ENCODE measurements at regions not wholly inside any gene's neighbourhood (a gene's known extent, or its start where the extent isn't known, plus 50 kb on each side); places are given as distances from the start of the nearest gene placed in this dataset.
A peak's percentile ranks its signal among the peaks of the same experiment; 100 is the strongest.
"Not testable (repeated sequence)": the region's sequence is repeated elsewhere in the genome, so short reads cannot be mapped to it uniquely, and the experiment has no call there.

GRCh38 chr2:131801210-131801744 lies 273.6 kb downstream of the CCDC74A start:
- DNase-seq, result no peak
- Histone ChIP-seq H3K4me3 (peak overlapping the region; percentile 58), H3K27me3 (ENCODE audit: low read depth) (peaks cover 31% of the 10 kb centered on the region), H3K9me3 (replicated peaks) (no peaks in the 10 kb centered on the region), H3K27ac (replicated peaks) (no peak overlapping the region), H3K4me1 (peaks cover 13% of the 10 kb centered on the region), H3K36me3 (no peaks in the 10 kb centered on the region)
- intact Hi-C loops (cut with micrococcal nuclease), result no loop called here
- TF ChIP-seq, protein P1, sequence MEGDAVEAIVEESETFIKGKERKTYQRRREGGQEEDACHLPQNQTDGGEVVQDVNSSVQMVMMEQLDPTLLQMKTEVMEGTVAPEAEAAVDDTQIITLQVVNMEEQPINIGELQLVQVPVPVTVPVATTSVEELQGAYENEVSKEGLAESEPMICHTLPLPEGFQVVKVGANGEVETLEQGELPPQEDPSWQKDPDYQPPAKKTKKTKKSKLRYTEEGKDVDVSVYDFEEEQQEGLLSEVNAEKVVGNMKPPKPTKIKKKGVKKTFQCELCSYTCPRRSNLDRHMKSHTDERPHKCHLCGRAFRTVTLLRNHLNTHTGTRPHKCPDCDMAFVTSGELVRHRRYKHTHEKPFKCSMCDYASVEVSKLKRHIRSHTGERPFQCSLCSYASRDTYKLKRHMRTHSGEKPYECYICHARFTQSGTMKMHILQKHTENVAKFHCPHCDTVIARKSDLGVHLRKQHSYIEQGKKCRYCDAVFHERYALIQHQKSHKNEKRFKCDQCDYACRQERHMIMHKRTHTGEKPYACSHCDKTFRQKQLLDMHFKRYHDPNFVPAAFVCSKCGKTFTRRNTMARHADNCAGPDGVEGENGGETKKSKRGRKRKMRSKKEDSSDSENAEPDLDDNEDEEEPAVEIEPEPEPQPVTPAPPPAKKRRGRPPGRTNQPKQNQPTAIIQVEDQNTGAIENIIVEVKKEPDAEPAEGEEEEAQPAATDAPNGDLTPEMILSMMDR (IDR thresholded peaks at IDR 0.05; ENCODE audit: borderline replicate concordance), result no peak

DNA sequence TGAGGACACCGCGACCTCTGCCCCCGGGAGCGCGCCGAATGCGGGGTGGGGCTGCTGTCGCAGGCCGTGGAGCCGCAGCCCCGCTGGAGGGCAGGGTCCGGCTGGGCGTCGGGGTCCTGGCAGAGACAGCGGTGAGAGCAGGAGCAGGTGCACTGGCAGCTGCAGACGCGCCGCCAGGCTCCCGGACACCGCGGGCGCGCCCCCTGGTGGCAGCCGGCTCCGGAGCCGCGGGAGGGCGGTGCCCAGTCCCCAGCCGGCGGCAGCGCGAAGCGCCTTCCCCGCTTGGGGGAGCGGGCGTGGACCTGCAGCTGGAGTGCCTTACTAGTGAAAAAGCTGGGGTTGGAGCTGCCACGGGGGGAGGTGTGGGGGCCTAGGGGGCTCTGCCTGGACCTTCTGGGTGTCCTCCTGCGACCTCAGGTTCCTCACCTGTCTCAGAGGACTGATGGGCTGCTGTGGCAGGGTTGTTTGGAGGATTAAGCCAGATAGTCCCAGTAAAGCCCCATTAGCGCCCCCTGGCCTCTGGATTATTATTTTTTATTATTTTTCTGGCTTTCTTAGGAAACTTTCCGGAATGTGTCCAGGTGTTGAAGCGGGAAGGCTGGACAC lies 274.2 kb downstream of the CCDC74A start:
- intact Hi-C loops (cut with micrococcal nuclease); H3K9me3 ChIP-seq (replicated peaks); H3K36me3 ChIP-seq; H3K27ac ChIP-seq (replicated peaks): not testable (repeated sequence)
- TF ChIP-seq, protein P1 (IDR thresholded peaks at IDR 0.05; ENCODE audit: borderline replicate concordance), result peak; percentile 77
- Histone ChIP-seq H3K27me3 (ENCODE audit: low read depth) (peaks cover 35% of the 10 kb centered on the region), H3K4me3 (peak overlapping the region; percentile 58), H3K4me1 (peaks cover 13% of the 10 kb centered on the region)
- peak; percentile 60 for DNase-seq

- intact Hi-C loops (cut with micrococcal nuclease); H3K36me3 ChIP-seq; H3K27ac ChIP-seq (replicated peaks); H3K9me3 ChIP-seq (replicated peaks): not testable (repeated sequence)
- H3K4me3 ChIP-seq, result peak overlapping the region; percentile 58
- peaks cover 39% of the 10 kb centered on the region for H3K27me3 ChIP-seq (ENCODE audit: low read depth)
- H3K4me1 ChIP-seq, result peaks cover 13% of the 10 kb centered on the region
- DNase-seq, result peak; percentile 30
These were observed 274.7 kb downstream of the CCDC74A start for GRCh38 chr2:131802351-131802836.

- H3K9me3 ChIP-seq (replicated peaks); H3K36me3 ChIP-seq; DNase-seq; H3K4me3 ChIP-seq; H3K27ac ChIP-seq (replicated peaks); intact Hi-C loops (cut with micrococcal nuclease): not testable (repeated sequence)
- Histone ChIP-seq H3K27me3 (ENCODE audit: low read depth) (peaks cover 43% of the 10 kb centered on the region), H3K4me1 (peaks cover 13% of the 10 kb centered on the region)
These were observed 275.5 kb downstream of the CCDC74A start for GRCh38 chr2:131803237-131803636.

DNA sequence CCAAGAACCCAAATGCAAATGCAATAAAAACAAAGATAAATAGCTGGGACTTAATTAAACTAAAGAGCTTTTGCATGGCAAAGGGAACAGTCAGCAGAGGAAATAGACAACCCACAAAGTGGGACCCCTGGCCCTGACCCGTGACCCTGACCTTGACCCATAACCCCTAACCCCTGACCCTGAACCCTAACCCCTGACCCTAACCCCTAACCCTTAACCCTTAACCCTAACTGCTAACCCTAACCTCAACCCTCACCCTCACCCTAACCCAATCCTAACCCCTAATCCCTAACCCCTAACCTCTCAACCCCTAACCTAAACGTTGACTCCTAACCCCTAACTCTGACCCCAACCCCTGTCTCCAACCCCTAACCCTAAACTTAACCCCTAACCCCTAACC lies 284.9 kb downstream of the CCDC74A start:
- H3K4me3 ChIP-seq; DNase-seq; H3K4me1 ChIP-seq; H3K9me3 ChIP-seq (replicated peaks); H3K36me3 ChIP-seq; intact Hi-C loops (cut with micrococcal nuclease); H3K27me3 ChIP-seq (ENCODE audit: low read depth); H3K27ac ChIP-seq (replicated peaks): not testable (repeated sequence)

- H3K36me3 ChIP-seq; H3K4me3 ChIP-seq; H3K27ac ChIP-seq (replicated peaks); DNase-seq; H3K9me3 ChIP-seq (replicated peaks); H3K4me1 ChIP-seq; intact Hi-C loops (cut with micrococcal nuclease); H3K27me3 ChIP-seq (ENCODE audit: low read depth): not testable (repeated sequence)
These were observed 285.7 kb downstream of the CCDC74A start for GRCh38 chr2:131813378-131813777.

DNA sequence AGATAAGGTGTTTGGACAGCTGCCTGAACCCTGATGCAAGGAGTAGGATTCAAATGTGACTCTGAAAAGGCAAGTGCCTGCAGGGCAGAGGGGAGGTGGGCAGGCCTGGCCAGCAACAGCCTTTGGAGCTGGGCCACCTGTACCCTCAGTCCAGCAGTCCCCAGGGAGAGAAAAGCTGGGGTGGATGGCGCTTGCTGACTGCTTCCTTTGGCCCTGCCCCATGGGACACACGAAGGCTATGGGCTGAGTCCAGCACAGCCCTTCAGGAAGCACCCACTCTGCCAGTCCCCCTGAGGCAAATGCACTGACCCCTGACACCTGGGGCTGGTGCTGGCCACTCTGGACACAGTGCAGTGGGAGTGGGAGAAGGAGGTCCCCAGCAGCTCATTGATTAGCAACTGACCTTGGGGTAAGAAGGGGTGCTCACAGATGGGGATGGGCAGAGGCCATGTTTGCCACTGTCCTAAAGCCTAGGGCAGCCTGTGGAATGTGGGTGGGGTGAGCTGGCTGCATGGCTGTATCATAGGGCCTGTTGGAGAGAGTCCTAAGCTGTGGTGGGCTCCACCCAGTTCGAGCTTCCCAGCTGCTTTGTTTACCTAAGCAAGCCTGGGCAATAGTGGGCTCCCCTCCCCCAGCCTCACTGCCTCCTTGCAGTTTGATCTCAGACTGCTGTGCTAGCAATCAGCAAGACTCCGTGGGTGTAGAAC lies 290.7 kb downstream of the CCDC74A start:
- H3K4me3 ChIP-seq; intact Hi-C loops (cut with micrococcal nuclease); H3K4me1 ChIP-seq; H3K36me3 ChIP-seq; H3K27me3 ChIP-seq (ENCODE audit: low read depth); H3K9me3 ChIP-seq (replicated peaks); DNase-seq; H3K27ac ChIP-seq (replicated peaks): not testable (repeated sequence)

- H3K27ac ChIP-seq (replicated peaks); H3K27me3 ChIP-seq (ENCODE audit: low read depth); H3K4me3 ChIP-seq; H3K36me3 ChIP-seq; H3K9me3 ChIP-seq (replicated peaks); H3K4me1 ChIP-seq; DNase-seq; intact Hi-C loops (cut with micrococcal nuclease): not testable (repeated sequence)
These were observed 294.6 kb downstream of the CCDC74A start for GRCh38 chr2:131822237-131822721.

- H3K27ac ChIP-seq (replicated peaks); H3K36me3 ChIP-seq; H3K4me1 ChIP-seq; H3K27me3 ChIP-seq (ENCODE audit: low read depth); H3K4me3 ChIP-seq; DNase-seq; H3K9me3 ChIP-seq (replicated peaks); intact Hi-C loops (cut with micrococcal nuclease): not testable (repeated sequence)
These were observed 295.4 kb downstream of the CCDC74A start for GRCh38 chr2:131823058-131823457.

- H3K4me3 ChIP-seq; H3K27me3 ChIP-seq (ENCODE audit: low read depth); DNase-seq; intact Hi-C loops (cut with micrococcal nuclease); H3K9me3 ChIP-seq (replicated peaks); H3K27ac ChIP-seq (replicated peaks); H3K36me3 ChIP-seq; H3K4me1 ChIP-seq: not testable (repeated sequence)
These were observed 297.3 kb downstream of the CCDC74A start for GRCh38 chr2:131824986-131825385.

Data from left ventricle myocardium inferior (tissue), 1 donor.